Stimulated activated CD8-positive, alpha-beta memory T cell treated with anti-CD3 and anti-CD28 coated beads, Interleukin-12 subunit alpha, Interleukin-12 subunit beta, amount 100 ng/mL, for 24 hours (primary cell): ENCODE measurements at regions not wholly inside any gene's neighbourhood (a gene's known extent, or its start where the extent isn't known, plus 50 kb on each side); places are given as distances from the start of the nearest gene placed in this dataset.

ENCODE experiments used
- DNase-seq: peaks from one replicate; pipeline ENCODE4 v3.0.0-alpha.2; 2020; ENCODE audit errors: extremely low read depth

DNA sequence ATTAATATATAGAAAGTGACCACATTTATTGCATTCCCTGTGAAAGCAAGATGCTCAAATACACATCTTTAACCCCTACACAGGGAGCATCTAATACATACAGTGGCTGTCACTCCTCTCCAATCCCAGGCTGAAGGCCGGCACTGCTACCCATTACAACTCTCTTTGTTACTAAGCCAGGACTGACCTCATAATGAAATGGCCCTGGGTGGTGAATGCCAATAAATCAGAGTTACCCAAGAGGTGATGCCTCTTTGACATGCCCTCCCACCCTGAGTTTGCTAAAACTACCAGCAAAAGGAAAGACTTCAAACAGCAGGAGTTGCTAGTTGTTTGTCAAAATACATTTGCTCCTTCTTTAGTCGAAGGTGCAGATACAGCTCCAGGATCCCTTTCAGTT is 214.2 kb downstream of the FOXA2 start:
- no peak for DNase-seq

DNA sequence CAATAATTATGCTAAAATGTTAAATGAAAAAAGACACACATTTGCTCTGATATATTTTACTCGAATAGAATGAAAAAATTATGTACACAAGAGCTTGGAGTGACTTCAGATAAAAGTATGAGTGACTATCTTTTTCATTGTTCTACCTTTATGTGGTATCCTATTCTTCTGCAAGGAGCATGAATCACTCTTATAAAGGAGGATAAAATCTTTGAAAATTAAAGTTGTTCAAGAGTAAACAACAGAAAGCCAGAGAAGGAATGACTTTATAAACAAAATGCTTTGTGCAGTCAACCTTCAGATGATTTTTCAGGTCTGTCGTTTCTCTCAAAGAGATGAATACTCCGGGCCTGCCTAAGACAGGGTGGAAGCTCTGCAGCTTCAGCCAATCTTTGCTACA is 215.3 kb downstream of the FOXA2 start:
- no peak for DNase-seq

DNA sequence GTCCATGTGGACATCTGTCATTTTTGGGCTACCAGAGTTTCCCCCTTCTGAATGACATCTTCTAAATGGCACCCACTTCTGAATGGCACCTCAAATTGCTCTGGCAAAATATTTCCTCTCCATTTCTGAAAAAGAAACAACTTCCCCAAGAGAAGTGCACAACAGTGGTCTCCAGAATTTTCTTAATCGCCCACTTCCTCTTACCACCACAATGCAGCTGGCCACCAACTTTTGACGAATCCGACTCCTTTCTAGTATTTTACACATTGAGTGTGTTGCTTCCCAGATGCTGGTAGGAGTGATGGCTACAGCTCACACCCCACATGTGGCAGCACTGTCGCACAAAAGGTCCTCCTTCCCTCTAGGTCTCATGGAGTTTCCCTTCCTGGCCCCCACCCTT is 216.1 kb downstream of the FOXA2 start:
- no peak for DNase-seq

DNA sequence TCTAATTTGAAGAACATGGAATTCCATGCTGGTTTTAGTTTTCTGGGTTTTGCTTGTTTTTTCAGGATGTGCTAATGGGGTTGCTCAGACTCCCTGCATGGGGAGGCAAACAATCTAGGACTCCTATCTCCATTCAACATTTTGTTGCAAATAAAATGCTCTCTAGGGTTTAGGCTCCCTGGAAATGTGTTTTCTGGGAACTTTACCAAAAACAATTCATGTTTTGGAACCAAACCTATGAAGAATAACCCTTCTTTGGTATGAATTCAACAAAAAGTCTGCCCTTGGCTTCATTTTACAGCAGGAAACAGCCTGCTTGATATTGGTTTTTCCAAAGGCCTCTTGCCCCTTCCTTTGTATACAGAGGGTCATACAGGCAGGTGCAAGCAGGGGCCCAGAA is 217.7 kb downstream of the FOXA2 start:
- no peak for DNase-seq

DNA sequence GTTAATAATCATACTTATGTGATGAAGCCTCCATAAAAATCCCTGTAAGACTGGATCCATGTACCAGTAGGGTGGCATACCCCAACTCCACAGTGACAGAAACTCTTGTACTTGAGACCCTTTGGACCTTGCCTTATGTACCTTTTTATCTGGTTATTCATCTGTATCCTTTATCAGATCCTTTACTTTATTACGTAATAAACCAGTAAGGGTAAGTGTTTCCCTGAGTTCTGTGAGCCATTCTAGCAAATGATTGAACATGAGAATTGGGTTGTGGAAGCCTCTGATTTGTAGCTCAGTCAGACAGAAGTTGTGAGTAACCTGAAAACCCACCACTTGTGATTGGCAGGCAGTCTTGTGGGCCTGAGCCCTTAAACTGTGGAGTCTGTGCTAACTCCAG is 229.7 kb downstream of the FOXA2 start:
- no peak for DNase-seq

DNA sequence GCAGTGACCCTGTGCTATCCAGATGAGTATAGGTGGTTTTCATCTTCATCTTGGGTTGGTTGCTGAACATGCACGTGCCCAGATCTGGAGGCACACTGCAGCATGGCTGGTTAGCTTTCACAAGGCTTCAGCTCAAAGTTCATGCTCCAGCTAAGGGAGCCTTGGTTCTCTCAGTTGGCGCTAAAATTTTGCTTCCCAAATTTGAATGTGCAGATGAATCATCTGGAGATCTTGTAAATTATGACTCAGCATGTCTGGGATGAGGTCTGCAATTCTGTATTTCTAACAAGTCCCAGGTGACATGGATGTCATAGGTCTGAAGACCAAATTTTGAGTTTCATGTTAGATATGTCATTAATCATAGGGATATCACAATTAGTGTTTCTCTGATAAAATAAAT is 230.8 kb downstream of the FOXA2 start:
- no peak for DNase-seq

DNA sequence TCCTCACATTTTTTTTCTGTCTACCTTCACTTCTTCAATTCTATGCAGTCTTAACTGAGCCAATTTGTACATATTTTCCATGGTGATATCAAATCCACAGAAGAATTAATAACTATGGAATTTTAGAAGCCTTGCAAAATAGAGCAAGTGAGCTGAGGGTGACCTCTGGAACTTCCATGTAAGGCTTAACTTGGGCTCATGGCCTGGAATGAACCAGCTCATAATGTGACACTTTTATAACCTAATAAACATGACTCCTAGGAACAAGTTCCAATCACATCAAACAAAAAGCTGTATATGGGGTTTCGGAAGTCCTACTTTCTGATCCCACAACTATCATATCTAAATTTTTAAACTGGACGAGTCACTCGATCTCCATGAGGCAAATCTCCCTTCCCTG is 232.4 kb downstream of the FOXA2 start:
- no peak for DNase-seq

DNA sequence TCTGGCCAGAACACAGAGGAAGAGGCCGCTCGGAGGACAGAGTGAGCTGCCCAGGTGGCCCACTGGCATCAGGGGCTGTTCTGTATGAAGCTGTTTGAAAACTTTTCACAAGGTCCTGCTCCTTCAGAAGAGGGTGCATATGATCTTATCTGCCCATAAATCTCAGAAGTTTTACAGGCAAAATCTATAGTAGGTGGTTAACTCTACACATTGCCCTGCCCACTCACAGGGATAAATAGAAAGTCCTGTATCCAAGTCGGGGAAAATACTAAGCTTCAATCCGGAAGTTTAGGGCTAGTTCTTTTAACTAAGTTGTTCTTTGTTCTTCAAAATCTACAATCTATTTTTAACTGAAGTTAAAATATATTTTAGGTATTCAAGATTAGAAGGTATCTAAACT is 233.7 kb downstream of the FOXA2 start:
- DNase-seq = no peak

DNA sequence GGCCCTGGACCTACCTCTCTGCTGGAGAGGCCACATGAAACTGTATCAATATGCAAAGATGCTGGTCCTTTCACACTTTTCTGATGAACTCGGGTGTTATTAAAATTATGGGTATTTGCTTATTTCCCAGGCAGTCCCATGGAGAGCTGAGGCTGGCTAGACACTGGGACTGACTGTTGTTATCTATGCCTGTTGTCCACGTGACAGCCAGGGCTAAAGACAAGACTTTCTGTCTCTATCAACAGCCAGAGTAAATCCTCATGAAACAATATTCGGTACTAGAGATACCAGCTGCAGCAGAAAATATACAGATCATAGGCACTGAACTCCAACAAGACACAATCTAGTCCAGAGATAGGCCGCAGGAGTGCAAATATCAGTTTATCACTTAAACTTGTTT is 236.4 kb downstream of the FOXA2 start:
- DNase-seq = no peak

DNA sequence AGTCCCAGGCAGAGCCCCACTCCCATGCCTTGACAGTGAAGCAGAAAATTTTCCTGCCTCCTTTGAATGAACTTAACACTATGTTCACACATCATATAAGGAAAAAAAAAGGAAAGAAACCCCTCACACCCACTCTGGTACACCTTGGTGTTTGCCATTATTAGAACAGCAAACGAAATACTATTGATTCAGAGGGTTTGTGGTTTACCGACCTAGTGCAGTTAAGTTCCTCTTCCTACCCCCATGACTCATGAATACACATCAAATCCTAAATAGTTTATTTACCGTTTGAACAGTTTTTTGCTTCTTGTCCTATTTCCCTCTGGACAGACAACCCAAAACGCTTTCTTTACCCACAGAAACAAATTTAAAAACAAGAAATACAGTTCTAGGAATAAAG is 237.7 kb downstream of the FOXA2 start:
- DNase-seq = no peak

DNA sequence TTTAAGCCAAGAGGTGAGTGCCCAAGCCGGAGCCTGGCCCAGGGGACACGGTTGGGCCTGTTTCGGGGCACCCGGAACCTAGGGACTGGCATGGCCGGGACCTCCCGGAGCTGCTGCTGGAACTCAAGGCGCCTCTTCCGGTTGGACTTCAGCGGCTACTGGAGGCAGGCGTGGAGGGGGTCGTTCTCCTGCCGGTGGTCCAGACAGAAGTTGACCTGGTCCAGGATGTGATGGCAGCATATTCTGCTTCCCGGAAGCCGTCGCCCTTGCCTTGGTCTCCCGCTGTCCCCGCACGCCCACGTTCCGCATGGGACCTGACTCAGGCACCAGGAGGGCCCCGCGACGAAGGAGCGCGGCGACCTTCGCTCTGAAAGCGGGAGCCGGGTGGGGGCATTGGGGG is 240.8 kb downstream of the FOXA2 start:
- DNase-seq = no peak

DNA sequence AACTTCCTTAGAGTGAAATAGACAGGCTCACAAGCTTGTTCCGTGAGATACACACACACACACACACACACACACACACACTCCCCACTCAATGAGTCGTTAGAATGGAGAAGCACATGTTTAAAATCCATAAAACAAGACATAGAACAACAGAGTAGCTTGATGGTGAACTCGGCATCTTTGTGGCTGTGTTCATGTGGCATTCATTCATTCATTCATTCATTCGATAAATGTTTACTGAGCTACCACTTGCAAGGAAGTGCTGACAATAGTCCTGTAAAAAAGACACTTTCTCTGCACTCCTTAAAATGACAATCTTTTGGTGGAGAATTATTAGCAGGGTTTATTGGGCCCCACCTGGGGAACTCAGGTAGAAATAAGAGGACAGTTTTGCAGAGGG is 242.0 kb downstream of the FOXA2 start:
- no peak for DNase-seq

DNA sequence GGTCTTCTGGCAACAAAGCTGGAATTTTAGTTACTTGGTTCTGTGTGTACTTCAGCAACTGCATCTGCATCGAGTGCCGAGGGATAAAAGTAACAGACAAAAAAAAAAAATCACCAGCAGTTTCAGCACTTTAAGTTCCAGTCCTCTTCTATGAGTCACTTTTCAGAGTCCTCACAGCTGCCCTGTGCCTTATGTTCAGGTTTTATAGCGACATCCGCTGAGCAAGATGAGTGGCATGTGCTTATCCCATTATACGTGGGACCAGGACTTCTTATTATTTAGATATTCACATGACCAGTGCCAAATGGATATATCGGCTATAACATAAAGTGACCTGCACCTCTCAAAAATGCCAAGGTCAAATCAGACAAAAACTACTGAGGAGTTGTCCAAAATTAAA is 242.9 kb downstream of the FOXA2 start:
- DNase-seq = no peak

DNA sequence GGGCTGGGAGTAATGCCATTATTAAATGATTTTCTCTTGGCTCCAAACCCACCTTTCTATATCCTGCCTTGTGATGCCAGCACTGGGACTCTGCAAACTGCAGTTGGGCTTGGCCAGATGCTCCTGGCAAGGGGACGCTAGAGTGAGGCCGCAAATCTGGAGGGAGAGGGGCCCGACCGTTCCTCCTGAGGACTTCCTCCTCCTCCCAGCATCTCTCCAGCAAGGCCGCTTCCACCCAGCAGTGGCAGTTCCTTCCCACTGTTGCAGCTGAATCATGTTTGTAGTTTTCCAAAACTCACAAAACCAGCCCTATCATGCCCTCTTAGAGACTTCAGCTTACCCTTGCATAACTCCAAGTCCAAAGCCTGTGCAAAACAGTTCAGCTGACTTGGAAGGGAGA is 244.4 kb downstream of the FOXA2 start:
- DNase-seq = no peak

DNA sequence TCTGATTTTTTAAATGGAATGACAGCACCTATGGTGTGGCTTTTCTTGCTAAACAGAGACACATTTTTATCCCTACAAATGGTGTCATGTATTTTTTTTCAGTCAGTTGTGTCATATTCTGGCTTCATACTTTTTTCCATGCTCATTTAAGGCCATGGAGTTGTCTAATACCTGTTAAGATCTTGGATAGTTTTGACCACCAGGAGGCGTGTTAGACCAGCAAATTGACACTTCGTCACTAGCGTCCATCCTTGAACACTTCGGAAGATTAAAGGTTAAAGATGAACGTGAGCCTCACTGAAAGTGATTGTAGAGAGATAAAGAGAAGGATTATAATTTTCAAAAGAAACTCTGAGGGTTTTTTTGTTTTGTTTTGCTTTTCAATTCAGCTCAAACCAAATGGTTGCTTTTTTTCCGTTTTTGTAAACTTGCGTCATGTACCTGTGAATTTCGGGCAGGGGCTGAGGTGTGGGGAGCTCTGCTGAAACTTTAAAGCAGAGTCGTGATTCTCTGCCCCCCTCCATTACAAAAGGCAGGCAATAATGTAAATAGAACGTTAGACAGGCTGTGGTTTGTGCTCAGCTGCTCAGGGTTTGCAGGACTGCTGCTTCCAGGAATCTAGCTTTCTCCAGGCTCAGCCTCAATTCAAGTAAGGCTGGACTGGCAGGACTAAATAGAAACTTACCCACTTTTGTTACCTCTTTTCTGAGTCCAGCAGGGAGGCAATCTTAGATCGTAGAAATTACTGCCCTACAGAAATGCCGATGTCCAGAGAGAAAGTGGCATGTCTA is 245.1 kb downstream of the FOXA2 start:
- DNase-seq = no peak

DNA sequence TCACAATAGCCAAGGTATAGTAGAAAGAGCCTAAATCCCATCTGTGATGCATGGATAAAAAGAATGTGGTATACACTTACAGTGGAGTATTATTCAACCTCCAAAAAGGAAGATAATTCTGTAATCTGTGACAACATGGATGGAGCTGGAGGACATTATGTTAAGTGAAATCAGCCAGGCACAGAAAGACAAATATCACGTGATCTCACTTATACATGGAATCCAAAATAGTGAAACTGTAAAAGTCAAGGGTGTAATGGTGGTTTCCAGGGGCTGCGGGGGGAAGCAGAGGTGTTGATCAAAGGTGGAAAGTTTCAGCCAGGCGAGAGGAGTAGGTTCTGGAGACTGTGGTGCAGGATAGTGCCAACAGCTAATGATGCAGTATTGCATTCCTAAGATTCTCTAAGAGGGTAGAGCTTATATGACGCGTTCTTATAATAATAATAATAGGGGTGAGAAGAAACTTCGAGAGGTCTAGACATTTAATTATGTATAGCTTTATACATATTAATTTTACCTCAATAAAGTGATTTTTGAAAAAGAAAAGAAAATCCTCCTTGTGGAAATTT is 246.1 kb downstream of the FOXA2 start:
- DNase-seq = no peak

DNA sequence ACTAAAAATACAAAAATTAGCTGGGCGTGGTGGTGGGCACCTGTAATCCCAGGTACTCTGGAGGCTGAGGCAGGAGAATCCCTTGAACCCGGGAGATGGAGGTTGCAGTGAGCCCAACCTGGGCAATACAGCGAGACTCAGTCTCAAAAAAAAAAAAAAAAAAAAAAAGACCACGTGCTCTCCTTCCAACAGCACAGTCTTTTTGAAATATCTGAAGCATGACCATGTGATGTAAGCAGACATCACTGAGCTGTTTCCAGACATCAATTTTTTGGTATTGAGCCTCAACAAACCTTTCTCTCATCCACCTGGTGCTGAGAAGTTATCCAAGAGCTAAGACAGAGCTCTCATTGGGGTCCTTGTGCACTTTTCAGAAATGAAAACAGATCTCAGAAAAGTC is 249.2 kb downstream of the FOXA2 start:
- DNase-seq = no peak

DNA sequence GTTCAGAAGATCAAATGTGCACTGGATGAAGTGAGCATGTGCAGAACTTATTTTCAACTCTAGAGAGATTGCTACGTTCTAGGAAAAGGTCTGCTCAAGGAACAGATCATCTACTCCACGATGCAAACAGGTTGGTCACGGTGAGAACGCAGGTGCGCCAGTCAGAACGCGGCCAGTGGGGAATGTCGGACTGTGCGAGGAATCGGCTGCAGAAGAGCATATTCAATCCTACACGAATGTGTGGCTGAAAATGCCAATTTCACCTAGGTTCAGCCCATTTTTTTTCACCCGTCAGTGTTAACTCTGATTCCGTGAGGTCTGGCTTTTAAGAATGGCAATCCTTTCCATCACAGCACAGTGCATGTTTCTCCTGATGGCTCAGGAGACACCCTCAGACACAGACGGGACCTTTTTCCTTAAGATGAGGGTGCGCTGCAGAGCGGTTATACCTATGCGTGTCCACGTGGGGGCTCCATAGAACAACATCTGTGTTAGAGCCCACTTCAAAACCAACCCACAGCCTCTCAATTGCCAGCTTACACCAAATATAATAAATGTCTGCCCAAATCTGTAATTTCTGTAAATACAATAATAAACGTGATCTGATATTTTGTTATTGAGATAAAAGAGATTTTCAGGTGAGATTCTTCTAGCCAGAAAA is 250.4 kb downstream of the FOXA2 start:
- peak; percentile 1 for DNase-seq

DNA sequence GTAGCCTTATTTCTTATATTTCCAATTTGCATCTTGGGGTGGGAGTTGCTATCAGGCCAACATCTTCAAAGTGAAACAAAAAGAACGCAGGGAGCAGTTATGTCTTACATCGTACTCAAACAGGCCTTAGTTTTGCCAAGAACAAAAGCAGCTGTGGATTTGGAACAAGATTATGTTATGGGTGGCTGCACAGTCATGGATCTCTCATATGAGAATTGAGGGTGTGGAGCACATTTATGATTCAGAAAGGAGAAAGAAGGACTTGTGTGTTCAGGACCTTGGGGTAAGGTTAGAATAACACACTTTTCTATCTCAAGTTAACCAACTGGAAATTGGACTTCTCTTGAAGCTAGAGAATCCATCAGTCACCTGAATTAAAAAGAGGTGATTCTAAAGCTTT is 259.9 kb downstream of the FOXA2 start:
- no peak for DNase-seq

DNA sequence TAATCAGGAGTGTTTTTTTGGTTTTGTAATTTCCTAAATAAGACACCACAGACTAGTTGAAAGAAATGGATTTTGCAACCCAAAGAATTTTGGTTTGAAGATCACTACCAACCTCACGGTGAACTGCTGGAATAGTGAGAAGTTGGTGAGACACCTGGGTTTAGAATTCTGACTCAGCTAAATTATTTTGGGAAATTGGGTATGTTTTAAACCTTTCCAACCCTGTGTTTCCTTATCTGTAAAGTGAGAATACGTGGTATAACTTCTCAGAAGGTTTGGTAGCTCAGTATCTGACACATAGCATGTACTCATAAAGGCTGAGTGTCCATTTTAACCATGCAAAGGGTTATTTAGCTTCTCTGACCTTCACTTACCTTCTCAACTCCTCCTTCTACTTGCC is 261.9 kb downstream of the FOXA2 start:
- DNase-seq = no peak

DNA sequence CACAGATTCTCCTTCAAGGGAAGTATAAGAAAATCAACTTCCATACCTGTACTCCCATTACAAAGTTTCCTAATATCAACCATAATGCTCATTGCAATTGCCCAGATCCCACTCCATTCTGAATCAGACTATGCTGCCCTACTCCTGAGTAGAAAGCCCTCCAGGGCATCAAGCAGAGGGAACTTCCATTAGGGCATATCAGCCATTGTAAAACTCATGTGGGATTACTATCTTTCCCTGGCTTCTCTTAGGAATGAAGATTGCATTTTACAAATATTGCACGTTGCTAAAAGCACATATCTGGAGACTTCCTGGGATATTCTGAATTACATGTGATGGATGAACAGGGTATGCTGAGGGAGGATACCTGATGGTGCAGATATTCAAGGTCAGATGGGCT is 263.2 kb downstream of the FOXA2 start:
- DNase-seq = no peak

DNA sequence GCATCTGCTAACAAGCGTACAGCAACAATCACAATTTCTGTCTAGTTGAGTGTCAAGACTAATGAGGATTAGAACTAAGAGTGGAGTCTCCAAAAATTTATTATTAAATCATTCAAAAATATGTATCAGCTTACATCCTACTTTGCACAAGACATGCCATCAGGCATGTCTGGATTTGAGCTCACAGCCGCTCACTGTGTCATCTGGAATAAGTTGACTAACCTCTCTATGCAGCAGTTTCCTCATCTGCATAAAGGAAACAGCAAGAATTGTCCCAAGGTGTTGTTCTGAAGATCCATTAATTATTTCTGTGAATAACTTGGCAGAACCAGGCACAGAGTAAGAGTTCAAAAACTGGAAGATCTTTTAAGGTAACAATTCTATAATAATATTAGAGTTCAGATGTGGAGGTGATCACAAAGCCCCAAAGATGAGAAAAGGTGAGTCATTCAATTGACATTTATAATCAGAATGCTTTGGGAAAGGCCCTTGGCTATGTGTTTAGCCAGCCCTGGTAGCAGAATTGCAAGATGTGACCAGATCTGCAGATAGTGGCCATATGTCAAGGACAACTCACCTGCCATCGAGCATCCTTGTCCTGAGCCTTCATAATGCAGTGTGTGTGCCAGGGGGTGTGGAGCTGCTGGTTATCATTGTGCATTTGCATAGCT is 264.0 kb downstream of the FOXA2 start:
- no peak for DNase-seq

DNA sequence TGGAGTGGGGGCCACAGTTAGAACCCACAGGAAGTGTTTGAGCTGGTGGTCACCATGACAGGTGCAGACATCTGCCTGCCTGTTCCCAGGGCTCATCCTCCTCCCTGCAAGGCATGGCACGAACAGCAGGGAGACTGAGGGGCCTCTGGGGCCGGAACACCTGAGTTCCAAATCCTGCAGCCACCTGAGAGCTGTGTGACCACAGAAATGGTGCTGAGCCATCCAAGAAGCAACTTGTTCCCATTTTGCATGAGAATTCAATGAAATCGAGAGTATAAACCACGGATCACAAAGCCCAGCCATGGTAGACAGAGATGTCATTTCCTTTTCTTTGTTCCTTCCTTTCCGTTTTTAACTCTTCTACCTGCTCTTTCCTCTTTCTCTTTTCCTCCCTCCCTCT is 268.6 kb downstream of the FOXA2 start:
- DNase-seq = no peak
